Epithelial cell of proximal tubule (primary cell): ENCODE measurements at regions not wholly inside any gene's neighbourhood (a gene's known extent, or its start where the extent isn't known, plus 50 kb on each side); places are given as distances from the start of the nearest gene placed in this dataset.

Experiments
- DNase-seq: peaks from one replicate; pipeline ENCODE4 v3.0.0-alpha.2; 2011; ENCODE audit warnings: low read depth
- H3K4me3 ChIP-seq: 2 replicates; pipeline ENCODE4 v1.5.1; 2011; ENCODE audit warnings: low read depth, mild to moderate bottlenecking, low read length
- CTCF ChIP-seq: conservative IDR thresholded peaks from 2 replicates; pipeline ENCODE4 v1.5.1; 2012; ENCODE audit warnings: low read depth, mild to moderate bottlenecking, low read length

GRCh38 chr12:111102102-111102739 is 181.8 kb upstream of the MYL2 start:
- no peak for DNase-seq
- no peak for TF ChIP-seq CTCF
- H3K4me3 ChIP-seq: no peak overlapping the region

GRCh38 chr12:111101003-111101402 is 180.6 kb upstream of the MYL2 start:
- no peak for DNase-seq
- no peak for TF ChIP-seq CTCF
- no peak overlapping the region for H3K4me3 ChIP-seq

GRCh38 chr12:111100554-111100953 is 180.2 kb upstream of the MYL2 start:
- H3K4me3 ChIP-seq: no peak overlapping the region
- DNase-seq: no peak
- TF ChIP-seq CTCF: no peak

- DNase-seq: no peak
- H3K4me3 ChIP-seq: no peak overlapping the region
- no peak for TF ChIP-seq CTCF
These were observed 179.6 kb upstream of the MYL2 start for GRCh38 chr12:111100003-111100402.

GRCh38 chr12:111099186-111099585 is 178.8 kb upstream of the MYL2 start:
- H3K4me3 ChIP-seq: no peak overlapping the region
- no peak for DNase-seq

GRCh38 chr12:111094157-111095010 is 174.0 kb upstream of the MYL2 start:
- no peak for DNase-seq
- H3K4me3 ChIP-seq: no peak overlapping the region
- no peak for TF ChIP-seq CTCF

More at GRCh38 chr12:111099186-111099585, 178.8 kb upstream of the MYL2 start:
- TF ChIP-seq CTCF: no peak
